ENCODE measurements at regions not wholly inside any gene's neighbourhood (a gene's known extent, or its start where the extent isn't known, plus 50 kb on each side); places are given as distances from the start of the nearest gene placed in this dataset.

DNA sequence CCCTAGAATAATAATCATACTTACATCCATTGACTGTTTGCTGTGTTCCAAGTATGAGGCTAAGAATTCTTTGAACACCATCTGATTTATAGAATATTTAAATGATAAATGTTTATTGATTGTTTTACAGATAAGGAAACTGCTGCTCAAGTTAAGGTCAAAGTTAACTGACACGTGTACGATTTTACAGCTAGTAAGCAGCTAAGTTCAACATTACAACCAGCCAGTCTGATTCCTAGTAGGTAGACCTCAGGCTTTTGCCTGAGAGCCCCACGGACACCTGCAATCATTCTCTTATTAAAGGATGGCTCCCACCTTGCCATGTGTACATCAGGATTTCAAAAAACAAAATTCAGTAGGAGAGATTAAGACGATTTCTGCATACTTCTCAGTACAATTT, 141.9 kb downstream of the SPRY2 start:
- Histone ChIP-seq H3K56ac (ENCODE audit: extremely low read depth, insufficient read depth, low read length) (no peak overlapping the region), H3K14ac (replicated peaks; ENCODE audit: low read depth, low read length) (no peak overlapping the region), H2BK15ac (ENCODE audit: low read depth, low read length) (no peak overlapping the region), H3K4ac (ENCODE audit: low read depth, low read length) (no peak overlapping the region), H3K27me3 (ENCODE audit: control insufficient read depth, insufficient read depth, low read length) (no peaks in the 10 kb centered on the region), H3K4me2 (ENCODE audit: low read depth, low read length) (no peak overlapping the region), H3K4me1 (ENCODE audit: control insufficient read depth, insufficient read depth, low read length) (no peaks in the 10 kb centered on the region; the same call in 1 of the 2 replicates), H2BK120ac (ENCODE audit: low read depth, low read length) (no peak overlapping the region), H3K18ac (ENCODE audit: low read depth, low read length) (no peak overlapping the region), H4K91ac (ENCODE audit: insufficient read depth, low read depth, low read length) (no peak overlapping the region), H3K23ac (ENCODE audit: low read depth, low read length) (no peak overlapping the region), H3K4me3 (ENCODE audit: insufficient read depth, low read depth, low read length) (no peak overlapping the region), H3K9me3 (ENCODE audit: control insufficient read depth, insufficient read depth, low read length) (no peaks in the 10 kb centered on the region), H3K27ac (ENCODE audit: insufficient read depth, low read length) (no peak overlapping the region), H4K20me1 (ENCODE audit: insufficient read depth, low read length) (no peaks in the 10 kb centered on the region), H2BK5ac (ENCODE audit: low read depth, low read length, poor library complexity, severe bottlenecking) (no peak overlapping the region), H2BK20ac (ENCODE audit: low read depth, low read length) (no peak overlapping the region), H2AK5ac (ENCODE audit: low read depth, low read length) (no peak overlapping the region), H3K9me1 (ENCODE audit: insufficient read depth, low read length) (no peaks in the 10 kb centered on the region), H2AFZ (replicated peaks; ENCODE audit: low read length, poor library complexity) (no peak overlapping the region), H2AK9ac (replicated peaks; ENCODE audit: low read depth, low read length, poor library complexity) (no peak overlapping the region), H3K36me3 (ENCODE audit: control insufficient read depth, insufficient read depth, low read length) (no peaks in the 10 kb centered on the region), H3K9ac (ENCODE audit: low read depth, low read length) (no peak overlapping the region), H4K8ac (ENCODE audit: low read depth in 2 of 2, low read length in 2 of 2) (no peak overlapping the region), H3K79me1 (ENCODE audit: low read depth in 1 of 2, low read length in 2 of 2) (no peaks in the 10 kb centered on the region), H4K5ac (ENCODE audit: low read depth, low read length) (no peak overlapping the region)
- no peak for TF ChIP-seq ELK1 (IDR thresholded peaks at IDR 0.05; ENCODE audit: borderline replicate concordance, low read depth, low read length)
- no peak for TF ChIP-seq FOS (IDR thresholded peaks at IDR 0.05; ENCODE audit: low read depth, low read length)
- TF ChIP-seq, protein P1, sequence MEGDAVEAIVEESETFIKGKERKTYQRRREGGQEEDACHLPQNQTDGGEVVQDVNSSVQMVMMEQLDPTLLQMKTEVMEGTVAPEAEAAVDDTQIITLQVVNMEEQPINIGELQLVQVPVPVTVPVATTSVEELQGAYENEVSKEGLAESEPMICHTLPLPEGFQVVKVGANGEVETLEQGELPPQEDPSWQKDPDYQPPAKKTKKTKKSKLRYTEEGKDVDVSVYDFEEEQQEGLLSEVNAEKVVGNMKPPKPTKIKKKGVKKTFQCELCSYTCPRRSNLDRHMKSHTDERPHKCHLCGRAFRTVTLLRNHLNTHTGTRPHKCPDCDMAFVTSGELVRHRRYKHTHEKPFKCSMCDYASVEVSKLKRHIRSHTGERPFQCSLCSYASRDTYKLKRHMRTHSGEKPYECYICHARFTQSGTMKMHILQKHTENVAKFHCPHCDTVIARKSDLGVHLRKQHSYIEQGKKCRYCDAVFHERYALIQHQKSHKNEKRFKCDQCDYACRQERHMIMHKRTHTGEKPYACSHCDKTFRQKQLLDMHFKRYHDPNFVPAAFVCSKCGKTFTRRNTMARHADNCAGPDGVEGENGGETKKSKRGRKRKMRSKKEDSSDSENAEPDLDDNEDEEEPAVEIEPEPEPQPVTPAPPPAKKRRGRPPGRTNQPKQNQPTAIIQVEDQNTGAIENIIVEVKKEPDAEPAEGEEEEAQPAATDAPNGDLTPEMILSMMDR (conservative IDR thresholded peaks at IDR 0.05; ENCODE audit: low read depth, low read length): no peak
- no peak for TF ChIP-seq POLR2A (IDR thresholded peaks at IDR 0.05; ENCODE audit: low read depth, low read length)
- TF ChIP-seq NFE2L2 (IDR thresholded peaks at IDR 0.05; ENCODE audit: low read depth, low read length): no peak
- TF ChIP-seq BHLHE40 (IDR thresholded peaks at IDR 0.05; ENCODE audit: low read depth, low read length): no peak
- TF ChIP-seq RAD21 (IDR thresholded peaks at IDR 0.05; ENCODE audit: low read length): no peak
- TF ChIP-seq MXI1 (IDR thresholded peaks at IDR 0.05; ENCODE audit: borderline replicate concordance, low read depth, low read length): no peak
- TF ChIP-seq USF2 (IDR thresholded peaks at IDR 0.05; ENCODE audit: low read depth, low read length): no peak
- no peak for TF ChIP-seq CHD1 (IDR thresholded peaks at IDR 0.05; ENCODE audit: low read depth, low read length)
- TF ChIP-seq RFX5 (IDR thresholded peaks at IDR 0.05; ENCODE audit: low read depth, low read length): no peak
- TF ChIP-seq MAFK (IDR thresholded peaks at IDR 0.05; ENCODE audit: low read depth, low read length): no peak
- TF ChIP-seq SMC3 (IDR thresholded peaks at IDR 0.05; ENCODE audit: low read depth, low read length): no peak
- no peak for TF ChIP-seq MAZ (IDR thresholded peaks at IDR 0.05; ENCODE audit: borderline replicate concordance, low read depth, low read length)
- TF ChIP-seq CEBPB (IDR thresholded peaks at IDR 0.05; ENCODE audit: low read depth, low read length): no peak
- TF ChIP-seq RCOR1 (IDR thresholded peaks at IDR 0.05; ENCODE audit: insufficient replicate concordance, low read length): no peak
- dilution Hi-C loops (cut with HindIII; ENCODE audit: low sequenced_read_pairs, unreplicated experiment) (no loop called here), intact Hi-C loops (cut with micrococcal nuclease) (no loop called here), in situ Hi-C loops (cut with MboI; ENCODE audit: low sequenced_read_pairs) (no loop called here)
- ChIA-PET POLR2A (ENCODE audit: unreplicated experiment) (no interaction called here), CTCF (no interaction called here)
- no CpG with 5 or more reads among the region's 4 CpGs for WGBS, 2 experiments (ENCODE audit: extremely low coverage in 2 of 2, insufficient read length in 1 of 2)
- ATAC-seq (ENCODE audit: low read depth) (no peak), DNase-seq (no peak)
- no TSS peak for BruUV-seq (replicated peaks)

All from IMR-90 (cell line).